NCI-H748 (cell line): ENCODE measurements at regions not wholly inside any gene's neighbourhood (a gene's known extent, or its start where the extent isn't known, plus 50 kb on each side); places are given as distances from the start of the nearest gene placed in this dataset.

Experiments used
- DNase-seq: peaks from one replicate; lab custom pipeline; 2025; ENCODE audit not compliant: unreplicated experiment; lab: John Stamatoyannopoulos, UW

- DNase-seq, result no peak
These were observed 76.4 kb upstream of the ITGA6 start for GRCh38 chr2:172350839-172351479.

- DNase-seq, result no peak
These were observed 75.8 kb upstream of the ITGA6 start for GRCh38 chr2:172351586-172351985.

GRCh38 chr2:172354347-172354746, 73.0 kb upstream of the ITGA6 start:
- DNase-seq, result no peak

- no peak for DNase-seq
These were observed 69.9 kb upstream of the ITGA6 start for GRCh38 chr2:172357442-172357841.

- DNase-seq, result no peak
These were observed 68.5 kb upstream of the ITGA6 start for GRCh38 chr2:172358691-172359556.

DNA sequence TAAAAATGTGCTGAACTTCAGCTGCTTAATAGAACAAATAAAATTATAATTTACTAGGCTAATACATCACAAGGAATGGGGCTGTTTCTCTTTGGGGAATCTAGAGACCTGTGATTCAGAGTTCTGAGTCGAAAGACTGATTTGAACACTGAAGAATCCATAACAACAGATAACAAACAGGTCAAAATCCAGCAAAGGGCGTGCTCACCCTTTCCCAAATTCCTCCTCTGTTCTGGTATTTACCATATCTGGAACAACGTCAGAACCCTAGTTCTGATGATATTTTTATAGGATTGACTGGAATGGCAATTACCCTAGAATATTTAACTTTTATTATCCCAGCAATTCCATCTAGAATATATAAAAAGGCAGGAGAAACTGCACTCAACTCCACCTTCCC, 66.0 kb upstream of the ITGA6 start:
- no peak for DNase-seq

GRCh38 chr2:172361840-172362239, 65.5 kb upstream of the ITGA6 start:
- DNase-seq, result no peak

- DNase-seq, result no peak
These were observed 63.1 kb upstream of the ITGA6 start for GRCh38 chr2:172364261-172364660.

- no peak for DNase-seq
These were observed 60.7 kb upstream of the ITGA6 start for GRCh38 chr2:172366596-172367150.

DNA sequence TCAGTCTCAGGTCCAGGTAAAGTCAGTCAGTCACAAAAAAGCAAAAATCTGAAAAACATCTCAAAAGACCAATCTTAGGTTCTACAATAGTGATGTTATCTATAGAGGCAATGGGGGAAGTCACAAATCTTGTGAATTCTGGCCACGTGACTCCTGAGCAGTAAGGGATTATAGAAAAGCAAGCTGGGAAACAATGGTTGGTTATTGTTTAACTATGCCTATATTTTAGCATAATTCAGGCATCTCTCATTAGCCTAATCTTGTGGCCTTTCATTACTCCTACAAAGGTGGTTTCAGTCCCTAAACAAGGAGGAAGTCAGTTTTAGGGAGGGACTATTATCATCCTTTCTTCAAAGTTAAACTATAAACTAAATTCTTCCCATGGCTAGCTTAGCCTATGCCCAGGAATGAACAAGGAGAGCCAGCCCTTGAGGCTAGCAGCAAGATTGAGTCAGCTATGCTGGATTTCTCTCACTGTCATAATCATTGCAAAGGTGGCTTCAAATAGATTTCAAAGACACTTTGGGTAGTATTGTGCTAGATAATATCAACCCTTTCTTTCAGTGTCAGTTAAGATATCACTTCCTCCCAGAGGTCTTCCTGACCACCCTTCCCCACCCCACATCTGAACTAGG, 56.4 kb upstream of the ITGA6 start:
- no peak for DNase-seq

DNA sequence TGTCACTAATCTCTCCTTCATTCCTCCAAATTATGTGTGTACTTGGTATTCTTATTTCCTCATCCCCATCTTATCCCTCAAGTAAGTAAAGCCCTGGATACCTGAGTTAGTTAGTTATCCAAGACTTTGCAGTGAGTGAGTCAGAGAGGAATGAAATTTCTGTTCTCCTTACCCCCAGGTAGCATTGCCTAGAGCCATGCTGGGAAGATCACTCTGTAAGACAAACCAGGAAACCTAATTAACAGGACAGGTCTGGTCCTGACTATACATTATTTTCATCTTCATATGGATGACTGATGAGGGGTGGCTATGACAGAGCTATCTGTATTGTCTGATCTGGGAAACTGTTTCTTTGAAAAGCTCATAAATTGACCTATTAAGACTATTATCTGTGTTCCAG, 55.0 kb upstream of the ITGA6 start:
- DNase-seq, result peak; percentile 70

GRCh38 chr2:172373076-172373475, 54.3 kb upstream of the ITGA6 start:
- peak; percentile 44 for DNase-seq

DNA sequence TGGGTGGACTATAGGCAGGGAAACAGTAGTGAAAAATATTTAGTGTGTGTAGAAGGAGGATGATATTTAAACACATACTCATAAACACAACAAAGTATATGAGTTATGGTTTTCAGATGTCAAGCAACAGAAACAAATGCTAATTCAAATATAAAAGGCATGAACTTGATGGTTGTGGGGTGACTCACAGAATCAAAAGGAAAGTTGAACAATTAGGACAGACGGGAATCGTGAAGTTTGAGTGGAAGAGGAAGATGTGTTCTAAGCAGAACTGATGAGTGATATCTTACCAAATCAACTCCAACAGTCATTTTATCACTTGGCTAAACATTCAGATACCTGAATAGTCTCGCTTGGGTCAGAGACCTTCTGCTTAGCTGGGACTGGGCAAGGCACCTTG, 53.6 kb upstream of the ITGA6 start:
- no peak for DNase-seq

DNA sequence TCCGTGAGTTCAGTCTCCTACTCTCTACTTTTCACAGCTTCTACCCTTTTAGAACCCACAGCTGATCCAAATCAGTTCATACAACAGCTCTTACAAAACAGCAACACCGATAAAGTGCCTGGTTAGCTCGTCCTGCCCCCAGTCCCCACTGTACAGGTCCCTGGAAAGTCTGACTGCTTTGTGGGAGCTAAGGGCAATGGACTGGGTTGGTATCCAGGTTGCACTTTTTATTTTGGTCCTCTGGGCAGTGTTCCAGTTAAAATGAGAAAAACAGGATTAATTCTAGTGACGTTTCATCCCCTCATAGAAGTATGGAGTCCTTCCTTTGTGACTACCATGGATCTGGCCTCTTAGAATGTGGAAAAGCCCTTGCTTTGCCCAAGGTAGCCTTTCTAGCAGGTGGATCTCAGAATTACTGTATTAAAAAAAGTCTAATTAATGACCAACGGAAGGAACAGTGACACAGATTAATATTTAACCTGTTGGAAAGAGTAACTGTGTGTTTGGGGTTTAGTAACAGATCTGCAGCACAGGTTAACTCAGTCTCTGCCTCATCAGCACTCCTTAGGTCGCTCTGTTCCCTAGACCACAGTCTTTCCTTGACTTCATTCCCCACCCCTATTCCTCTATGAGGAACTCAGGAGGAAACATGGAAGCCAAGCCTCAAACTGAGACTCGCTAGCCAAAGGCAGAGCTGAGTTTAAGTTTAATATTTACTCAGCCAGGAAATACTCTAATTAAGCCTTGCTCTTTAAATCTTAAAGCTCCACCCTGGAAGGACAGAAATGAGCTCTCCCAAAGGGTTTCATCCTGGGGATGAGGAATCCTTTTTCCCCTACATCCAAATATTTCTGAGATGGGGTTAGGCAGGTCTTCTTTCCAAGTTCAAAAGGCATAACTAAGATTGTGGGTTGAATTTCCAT, 52.8 kb upstream of the ITGA6 start:
- DNase-seq, result no peak

DNA sequence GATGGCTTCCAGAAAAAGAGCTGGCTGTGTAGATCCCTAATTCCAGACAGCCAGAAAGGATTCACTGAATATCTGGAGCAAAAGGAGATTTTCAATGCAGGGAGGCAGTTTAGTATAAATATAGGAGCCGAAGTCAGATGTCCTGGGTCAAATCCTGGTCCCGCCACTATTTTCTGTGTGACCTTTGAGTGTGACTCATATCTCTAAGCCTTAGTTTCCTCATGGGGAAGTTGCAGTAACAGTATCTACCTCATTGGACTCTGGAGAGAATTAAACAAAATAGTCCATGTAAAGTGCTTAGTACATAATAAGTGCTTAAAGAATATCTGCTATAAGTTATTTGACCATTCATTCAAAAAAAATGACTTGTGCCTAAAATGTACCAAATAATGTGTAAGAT, 52.1 kb upstream of the ITGA6 start:
- DNase-seq, result no peak

DNA sequence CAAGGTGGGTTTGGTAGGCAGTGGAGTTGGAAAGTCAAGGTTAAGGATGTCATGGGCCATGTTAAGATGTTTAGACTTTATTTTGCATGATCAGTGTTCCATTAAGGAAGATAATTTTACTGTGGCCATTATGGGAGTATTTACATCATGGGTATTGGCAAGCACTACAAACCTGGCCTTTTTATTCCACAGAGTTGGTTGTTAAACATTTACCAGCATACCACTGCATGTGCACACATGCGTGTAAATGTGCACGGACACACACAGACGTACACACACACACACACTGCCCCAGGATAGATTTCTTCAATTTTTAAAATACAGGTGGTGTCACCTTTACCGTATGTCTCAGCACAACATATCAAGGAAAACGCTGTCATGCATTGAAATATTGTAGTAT, 51.4 kb upstream of the ITGA6 start:
- no peak for DNase-seq

- no peak for DNase-seq
These were observed 50.8 kb upstream of the ITGA6 start for GRCh38 chr2:172376505-172377125.

- no peak for DNase-seq
These were observed 50.0 kb upstream of the ITGA6 start for GRCh38 chr2:172377408-172377807.
